22Rv1 (cell line): ENCODE measurements at regions not wholly inside any gene's neighbourhood (a gene's known extent, or its start where the extent isn't known, plus 50 kb on each side); places are given as distances from the start of the nearest gene placed in this dataset.
"Not testable (repeated sequence)": the region's sequence is repeated elsewhere in the genome, so short reads cannot be mapped to it uniquely, and the experiment has no call there.

Experiments
- H3K27ac ChIP-seq: fragments of 450-650 bp; 2 replicates; pipeline ENCODE4 v1.5.1; 2017
- ZFX ChIP-seq: fragments of 450-650 bp; IDR thresholded peaks from 2 replicates; pipeline ENCODE4 v1.6.1; 2017; ENCODE audit warnings: antibody characterized with exemption, borderline replicate concordance
- TF ChIP-seq, protein P1 (sequence below): fragments of 450-650 bp; IDR thresholded peaks from 2 replicates; pipeline ENCODE4 v1.5.1; 2017; ENCODE audit warnings: mild to moderate bottlenecking

DNA sequence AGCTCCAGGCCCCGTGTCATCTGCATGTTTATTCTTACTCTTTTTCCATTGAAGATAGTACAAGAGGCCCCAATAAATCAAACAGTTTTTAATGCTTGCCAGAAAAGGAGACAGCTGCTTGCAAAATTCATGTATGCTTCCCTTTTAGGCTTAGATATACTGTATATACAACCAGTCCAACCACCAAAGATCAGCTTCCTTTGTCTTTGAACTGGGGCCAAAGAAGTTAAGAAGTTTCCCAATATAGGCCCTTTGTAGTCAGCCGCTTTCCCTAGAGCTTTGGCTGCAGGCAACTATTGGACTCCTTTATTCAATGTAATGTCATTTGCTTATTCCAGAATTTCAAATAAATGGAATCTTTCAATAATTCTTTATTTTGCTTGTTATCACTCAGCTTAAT lies 1395.0 kb downstream of the GATA3 start:
- TF ChIP-seq, protein P1, sequence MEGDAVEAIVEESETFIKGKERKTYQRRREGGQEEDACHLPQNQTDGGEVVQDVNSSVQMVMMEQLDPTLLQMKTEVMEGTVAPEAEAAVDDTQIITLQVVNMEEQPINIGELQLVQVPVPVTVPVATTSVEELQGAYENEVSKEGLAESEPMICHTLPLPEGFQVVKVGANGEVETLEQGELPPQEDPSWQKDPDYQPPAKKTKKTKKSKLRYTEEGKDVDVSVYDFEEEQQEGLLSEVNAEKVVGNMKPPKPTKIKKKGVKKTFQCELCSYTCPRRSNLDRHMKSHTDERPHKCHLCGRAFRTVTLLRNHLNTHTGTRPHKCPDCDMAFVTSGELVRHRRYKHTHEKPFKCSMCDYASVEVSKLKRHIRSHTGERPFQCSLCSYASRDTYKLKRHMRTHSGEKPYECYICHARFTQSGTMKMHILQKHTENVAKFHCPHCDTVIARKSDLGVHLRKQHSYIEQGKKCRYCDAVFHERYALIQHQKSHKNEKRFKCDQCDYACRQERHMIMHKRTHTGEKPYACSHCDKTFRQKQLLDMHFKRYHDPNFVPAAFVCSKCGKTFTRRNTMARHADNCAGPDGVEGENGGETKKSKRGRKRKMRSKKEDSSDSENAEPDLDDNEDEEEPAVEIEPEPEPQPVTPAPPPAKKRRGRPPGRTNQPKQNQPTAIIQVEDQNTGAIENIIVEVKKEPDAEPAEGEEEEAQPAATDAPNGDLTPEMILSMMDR, result no peak

DNA sequence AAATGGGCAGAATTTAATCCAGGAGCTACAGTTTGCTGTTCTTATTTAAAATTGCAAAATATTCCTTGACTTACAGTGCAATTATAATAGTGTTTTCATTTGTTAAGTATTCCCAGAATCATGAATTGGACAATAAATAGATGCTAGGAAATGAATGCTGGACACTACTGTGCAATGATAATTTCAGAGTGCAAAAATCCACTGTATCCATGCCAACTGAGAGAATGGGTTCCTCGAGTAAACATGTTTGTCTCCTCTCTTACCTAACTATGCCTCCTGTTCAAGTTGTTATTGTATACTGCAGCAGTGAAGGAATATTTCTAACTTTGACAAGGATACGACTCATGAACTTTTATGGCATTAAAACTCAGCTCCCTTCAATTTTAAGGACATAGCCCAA lies 1396.3 kb downstream of the GATA3 start:
- TF ChIP-seq, protein P1, result no peak
- no peak for TF ChIP-seq ZFX
- H3K27ac ChIP-seq, result no peak overlapping the region

More for the DNA sequence above, 1395.0 kb downstream of the GATA3 start:
- no peak overlapping the region for H3K27ac ChIP-seq

DNA sequence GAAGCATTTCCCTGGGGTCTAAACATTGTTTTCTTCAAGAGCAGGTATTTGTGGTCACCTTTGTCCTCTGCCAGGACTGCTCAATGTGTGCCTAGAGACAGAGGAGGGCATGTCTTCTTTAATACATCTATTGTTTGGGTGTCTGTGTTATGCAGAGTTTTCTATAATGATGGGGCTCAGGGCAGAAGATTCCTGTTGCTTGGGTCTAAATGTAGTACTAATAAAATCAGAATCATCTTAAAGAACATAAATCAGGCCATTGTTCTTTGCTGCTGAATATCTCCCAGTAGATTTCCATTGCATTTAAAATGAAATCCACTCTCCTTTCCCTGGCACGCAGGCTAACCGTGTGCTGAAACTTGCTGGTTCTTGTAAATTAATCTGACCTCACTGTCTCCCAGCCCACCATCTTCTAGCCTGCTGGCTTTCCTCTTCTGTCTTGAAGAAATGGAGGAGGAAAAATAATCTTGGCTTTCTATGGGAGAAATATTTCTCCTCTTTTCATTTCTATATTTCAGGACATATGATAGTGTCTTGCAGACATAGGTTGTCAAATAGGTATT lies 1396.8 kb downstream of the GATA3 start:
- TF ChIP-seq, protein P1, result no peak
- no peak for TF ChIP-seq ZFX
- H3K27ac ChIP-seq, result no peak overlapping the region

DNA sequence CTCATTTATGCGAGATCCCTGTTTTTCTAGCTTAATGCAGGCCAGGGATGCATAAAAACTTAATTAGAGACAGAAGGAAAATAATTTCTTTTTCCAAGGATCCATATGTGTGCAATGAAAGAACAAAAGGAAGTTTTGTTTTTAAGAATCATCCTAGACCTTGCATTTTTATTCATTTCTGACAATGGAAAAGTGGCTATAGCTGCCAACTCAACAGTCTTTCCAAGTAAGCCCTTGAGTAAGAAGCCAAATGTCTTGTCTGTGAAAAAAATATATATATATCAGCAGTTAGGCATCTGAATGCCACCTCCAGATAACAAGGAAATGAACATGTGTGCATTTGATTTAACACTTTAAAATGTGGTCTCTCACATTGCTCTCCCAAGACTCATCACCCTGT lies 1397.6 kb downstream of the GATA3 start:
- TF ChIP-seq ZFX, result no peak
- TF ChIP-seq, protein P1, result no peak
- H3K27ac ChIP-seq, result no peak overlapping the region

DNA sequence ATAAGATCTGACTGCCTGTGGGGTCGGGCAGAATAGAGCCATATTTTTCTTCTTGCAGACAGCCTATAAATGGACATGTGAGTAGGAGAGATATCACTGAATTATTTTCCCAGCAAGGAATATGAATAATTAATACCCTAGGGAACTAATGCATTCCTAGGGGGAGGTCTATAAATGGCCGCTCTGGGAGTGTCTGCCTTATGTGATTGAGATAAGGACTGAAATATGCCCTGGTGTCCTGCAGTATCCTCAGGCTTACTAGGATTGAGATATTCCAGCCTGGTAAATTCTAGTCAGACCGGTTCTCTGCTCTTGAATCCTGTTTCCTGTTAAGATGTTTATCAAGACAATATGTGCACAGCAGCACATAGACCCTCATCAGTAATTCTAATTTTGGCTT lies 1399.4 kb downstream of the GATA3 start:
- not testable (repeated sequence) for H3K27ac ChIP-seq

DNA sequence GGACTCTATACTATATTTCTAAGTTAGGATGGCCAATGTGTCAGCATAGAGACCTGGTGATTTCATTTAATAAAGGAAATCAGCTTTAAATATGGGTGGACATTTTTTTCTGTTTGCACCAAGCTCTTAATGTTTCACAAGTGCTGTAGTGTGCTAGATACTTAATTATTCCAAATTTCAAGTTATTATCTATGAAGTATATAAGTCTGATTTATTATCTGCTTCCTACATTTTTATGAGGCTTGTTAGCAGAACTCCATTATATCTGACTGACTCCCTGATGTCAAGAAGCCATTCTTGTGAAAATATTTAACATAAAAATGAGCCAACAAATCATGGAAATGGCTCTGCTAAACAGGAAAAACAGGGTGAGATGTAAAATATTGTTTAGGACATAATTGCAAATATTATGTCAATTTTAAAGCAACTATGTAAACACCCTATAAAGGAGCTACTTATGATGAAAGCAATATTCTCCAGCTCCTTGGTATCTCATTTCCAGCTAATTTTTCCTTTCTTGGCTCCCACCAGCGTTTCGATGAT lies 1415.2 kb downstream of the GATA3 start:
- no peak overlapping the region for H3K27ac ChIP-seq
- TF ChIP-seq ZFX, result no peak
- TF ChIP-seq, protein P1, result no peak

DNA sequence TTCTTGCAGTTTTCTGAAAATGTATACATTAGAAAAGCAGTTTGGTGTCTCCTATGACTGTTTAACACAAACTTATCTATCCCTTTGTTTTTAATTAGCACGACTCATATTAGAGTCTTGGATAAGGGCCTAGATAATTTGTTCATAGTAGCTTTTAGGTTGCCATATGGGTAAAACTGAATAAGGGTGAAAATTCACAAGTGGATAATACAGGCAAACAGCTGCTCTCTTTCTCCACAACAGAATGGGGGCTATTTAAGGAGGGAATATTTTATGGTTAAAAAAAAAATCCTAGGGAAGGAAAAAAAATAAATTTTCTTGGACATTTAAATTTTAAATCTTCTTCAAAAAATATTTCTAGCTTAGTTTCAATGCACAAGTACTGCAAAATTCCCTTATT lies 1416.1 kb downstream of the GATA3 start:
- no peak overlapping the region for H3K27ac ChIP-seq
- TF ChIP-seq ZFX, result no peak
- TF ChIP-seq, protein P1, result no peak

DNA sequence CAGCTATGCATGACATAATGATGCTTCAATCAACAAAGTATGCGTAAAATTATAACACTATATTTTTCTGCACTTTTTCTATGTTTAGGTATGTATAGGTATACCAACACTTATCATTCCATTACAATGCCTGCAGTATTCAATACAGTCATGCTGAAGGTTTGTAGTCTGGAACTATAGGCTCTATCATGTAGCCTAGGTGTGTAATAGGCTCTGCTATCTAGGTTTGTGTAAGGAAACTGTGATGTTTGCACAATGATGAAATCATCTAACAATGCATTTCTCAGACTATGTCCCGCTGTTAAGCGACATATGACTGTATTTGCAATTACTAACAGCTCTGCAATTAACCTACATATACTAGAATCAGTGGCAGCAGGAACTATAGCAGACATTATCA lies 1447.5 kb downstream of the GATA3 start:
- TF ChIP-seq, protein P1, result no peak
- H3K27ac ChIP-seq, result no peak overlapping the region
